ENCODE measurements at regions not wholly inside any gene's neighbourhood (a gene's known extent, or its start where the extent isn't known, plus 50 kb on each side); places are given as distances from the start of the nearest gene placed in this dataset.

GRCh38 chr20:60543598-60543997, 585.4 kb downstream of the CDH26 start:
- TF ChIP-seq FOXP2 (optimal IDR thresholded peaks at IDR 0.05; ENCODE audit: borderline replicate concordance, extremely low read depth, extremely low read length, insufficient read depth) (no peak), SIN3A (IDR thresholded peaks at IDR 0.05; ENCODE audit: borderline replicate concordance, insufficient read depth, low read length) (no peak), TAF1 (IDR thresholded peaks at IDR 0.05; ENCODE audit: borderline replicate concordance, insufficient read depth, low read length) (no peak)

GRCh38 chr20:60553095-60553494, 594.9 kb downstream of the CDH26 start:
- no peak for TF ChIP-seq SIN3A (IDR thresholded peaks at IDR 0.05; ENCODE audit: borderline replicate concordance, insufficient read depth, low read length)

- TF ChIP-seq SIN3A (IDR thresholded peaks at IDR 0.05; ENCODE audit: borderline replicate concordance, insufficient read depth, low read length), result no peak
Observed at GRCh38 chr20:60558486-60558885, 600.3 kb downstream of the CDH26 start.

- no peak for TF ChIP-seq SIN3A (IDR thresholded peaks at IDR 0.05; ENCODE audit: borderline replicate concordance, insufficient read depth, low read length)
- TF ChIP-seq REST (IDR thresholded peaks at IDR 0.05; ENCODE audit: insufficient read depth in 1 of 2, low read depth in 2 of 2, low read length in 2 of 2), result no peak
- no peak for TF ChIP-seq TAF1 (IDR thresholded peaks at IDR 0.05; ENCODE audit: borderline replicate concordance, insufficient read depth, low read length)
- no peak for TF ChIP-seq FOXP2 (optimal IDR thresholded peaks at IDR 0.05; ENCODE audit: borderline replicate concordance, extremely low read depth, extremely low read length, insufficient read depth)
- TF ChIP-seq POLR2AphosphoS5 (IDR thresholded peaks at IDR 0.05; ENCODE audit: low read depth, low read length), result no peak
Observed at GRCh38 chr20:60559462-60559861, 601.2 kb downstream of the CDH26 start.

- TF ChIP-seq TAF1 (IDR thresholded peaks at IDR 0.05; ENCODE audit: borderline replicate concordance, insufficient read depth, low read length), result no peak
- no peak for TF ChIP-seq FOXP2 (optimal IDR thresholded peaks at IDR 0.05; ENCODE audit: borderline replicate concordance, extremely low read depth, extremely low read length, insufficient read depth)
- TF ChIP-seq REST (IDR thresholded peaks at IDR 0.05; ENCODE audit: insufficient read depth in 1 of 2, low read depth in 2 of 2, low read length in 2 of 2), result no peak
- TF ChIP-seq POLR2AphosphoS5 (IDR thresholded peaks at IDR 0.05; ENCODE audit: low read depth, low read length), result no peak
- no peak for TF ChIP-seq SIN3A (IDR thresholded peaks at IDR 0.05; ENCODE audit: borderline replicate concordance, insufficient read depth, low read length)
Observed at GRCh38 chr20:60561052-60561451, 602.8 kb downstream of the CDH26 start.

- no peak for TF ChIP-seq REST (IDR thresholded peaks at IDR 0.05; ENCODE audit: insufficient read depth in 1 of 2, low read depth in 2 of 2, low read length in 2 of 2)
- TF ChIP-seq FOXP2 (optimal IDR thresholded peaks at IDR 0.05; ENCODE audit: borderline replicate concordance, extremely low read depth, extremely low read length, insufficient read depth), result no peak
- TF ChIP-seq SIN3A (IDR thresholded peaks at IDR 0.05; ENCODE audit: borderline replicate concordance, insufficient read depth, low read length), result no peak
- no peak for TF ChIP-seq POLR2AphosphoS5 (IDR thresholded peaks at IDR 0.05; ENCODE audit: low read depth, low read length)
- no peak for TF ChIP-seq TAF1 (IDR thresholded peaks at IDR 0.05; ENCODE audit: borderline replicate concordance, insufficient read depth, low read length)
Observed at GRCh38 chr20:60565083-60565482, 606.9 kb downstream of the CDH26 start.

GRCh38 chr20:60565551-60565950, 607.3 kb downstream of the CDH26 start:
- TF ChIP-seq REST (IDR thresholded peaks at IDR 0.05; ENCODE audit: insufficient read depth in 1 of 2, low read depth in 2 of 2, low read length in 2 of 2), result no peak
- no peak for TF ChIP-seq POLR2AphosphoS5 (IDR thresholded peaks at IDR 0.05; ENCODE audit: low read depth, low read length)
- no peak for TF ChIP-seq FOXP2 (optimal IDR thresholded peaks at IDR 0.05; ENCODE audit: borderline replicate concordance, extremely low read depth, extremely low read length, insufficient read depth)
- TF ChIP-seq TAF1 (IDR thresholded peaks at IDR 0.05; ENCODE audit: borderline replicate concordance, insufficient read depth, low read length), result no peak
- TF ChIP-seq SIN3A (IDR thresholded peaks at IDR 0.05; ENCODE audit: borderline replicate concordance, insufficient read depth, low read length), result no peak

All from PFSK-1 (cell line).